ENCODE measurements at regions not wholly inside any gene's neighbourhood (a gene's known extent, or its start where the extent isn't known, plus 50 kb on each side); places are given as distances from the start of the nearest gene placed in this dataset.

DNA sequence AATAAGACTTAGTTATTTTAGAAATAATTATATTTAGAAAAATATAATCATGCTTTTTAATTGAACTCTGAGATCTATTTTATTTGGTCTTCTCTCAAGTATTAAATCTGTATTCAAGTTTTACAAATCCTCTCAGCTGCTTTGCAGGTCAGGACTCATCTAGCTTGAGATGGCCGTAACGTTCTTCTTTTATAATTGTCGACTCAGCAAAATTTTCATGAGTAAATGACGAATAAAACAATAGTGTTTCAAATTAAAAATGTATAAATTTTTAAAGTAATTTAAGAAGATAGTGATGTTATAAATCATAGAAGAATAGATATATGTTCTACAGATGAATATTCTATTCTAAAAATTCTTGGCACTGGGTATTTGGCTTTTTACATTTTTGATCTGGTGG lies 957.1 kb upstream of the EYS start:
- DNase-seq: no peak

DNA sequence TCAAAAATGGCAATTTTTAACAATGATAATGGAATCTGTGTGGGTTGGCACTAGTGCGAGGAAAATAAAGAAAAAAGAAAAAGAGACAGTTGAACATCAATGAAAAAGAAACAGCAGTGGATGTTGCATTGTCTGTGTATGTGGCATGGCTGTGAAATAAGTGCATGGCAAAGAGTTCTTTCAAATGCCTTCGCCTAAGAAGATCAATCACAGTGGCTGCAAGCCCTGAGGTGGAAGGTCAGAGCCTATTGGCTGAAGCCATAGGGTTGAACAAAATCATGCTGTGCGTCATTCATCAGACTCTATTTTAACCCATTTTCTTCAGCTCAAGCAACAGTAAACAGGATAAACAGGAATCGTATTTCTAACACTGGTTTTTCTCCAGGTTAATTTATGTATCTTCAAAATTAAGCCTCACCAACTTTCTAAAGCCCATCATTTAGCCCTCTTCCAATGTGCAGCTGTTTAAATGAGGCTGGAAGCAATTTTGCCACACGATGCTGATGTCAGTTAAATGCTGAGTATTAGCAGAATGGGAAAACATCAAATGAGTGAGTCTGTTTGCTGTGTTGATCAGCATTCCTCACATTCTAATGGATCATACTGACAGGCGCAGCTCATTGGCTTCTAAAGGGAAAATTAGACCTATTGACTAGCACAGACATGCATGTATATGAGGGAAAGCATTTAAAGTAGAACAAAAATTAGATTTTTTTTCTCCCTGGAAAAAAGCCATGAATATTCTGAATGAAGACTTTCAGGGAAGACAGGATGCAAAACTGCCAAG lies 955.9 kb upstream of the EYS start:
- no peak for DNase-seq

DNA sequence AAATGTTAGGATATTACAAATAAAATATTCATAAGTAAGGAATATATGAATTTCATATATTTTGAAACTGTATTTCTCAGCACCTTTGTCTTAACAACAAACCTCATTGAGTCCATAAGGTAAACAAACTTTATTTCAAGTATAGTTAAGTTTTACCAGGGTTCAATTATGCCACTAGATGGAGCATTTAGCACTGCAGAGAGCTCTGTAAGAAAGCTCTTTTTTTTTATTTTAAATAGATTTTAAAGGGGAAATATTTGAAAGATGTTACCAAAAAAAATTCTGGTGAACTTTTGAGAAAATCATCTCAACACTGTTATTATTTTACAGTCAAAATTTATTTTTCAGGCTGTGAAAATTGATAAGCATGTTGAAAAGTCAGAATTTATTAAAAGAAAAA lies 955.2 kb upstream of the EYS start:
- peak; percentile 39 for DNase-seq

DNA sequence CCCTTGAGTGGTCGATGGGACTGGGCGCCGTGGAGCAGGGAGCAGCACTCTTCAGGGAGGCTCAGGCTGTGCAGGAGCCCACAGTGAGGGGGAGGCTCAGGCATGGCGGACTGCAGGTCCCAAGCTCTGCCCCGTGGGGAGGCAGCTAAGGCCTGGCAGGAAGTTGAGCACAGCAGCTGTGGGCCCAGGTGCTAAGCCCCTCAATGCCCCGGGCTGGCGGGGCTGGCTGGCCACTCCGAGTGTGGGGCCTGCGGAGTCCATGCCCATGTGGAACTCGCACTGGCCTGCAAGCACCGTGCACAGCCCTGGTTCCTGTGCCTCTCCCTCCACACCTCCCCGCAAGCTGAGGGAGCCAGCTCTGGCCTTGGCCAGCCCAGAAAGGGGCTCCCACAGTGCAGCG lies 948.4 kb upstream of the EYS start:
- no peak for DNase-seq

DNA sequence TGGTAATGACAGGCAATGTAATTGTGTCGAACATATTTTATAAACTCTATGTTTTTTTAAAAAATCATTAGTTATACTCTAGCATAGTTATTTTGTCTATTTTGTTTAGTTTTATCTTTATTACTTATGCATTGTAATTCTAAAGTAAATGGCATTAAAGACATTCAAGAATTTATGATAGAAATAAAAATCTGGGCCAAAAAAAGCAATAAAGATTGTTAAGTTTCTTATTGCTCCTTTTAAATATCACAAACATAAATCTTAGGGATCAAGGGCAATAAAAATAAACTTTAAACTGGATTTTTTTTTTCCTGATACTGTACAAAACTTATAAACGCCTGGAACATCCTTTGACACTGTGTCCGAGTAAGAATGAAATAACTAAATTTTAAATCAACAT lies 931.5 kb upstream of the EYS start:
- no peak for DNase-seq

DNA sequence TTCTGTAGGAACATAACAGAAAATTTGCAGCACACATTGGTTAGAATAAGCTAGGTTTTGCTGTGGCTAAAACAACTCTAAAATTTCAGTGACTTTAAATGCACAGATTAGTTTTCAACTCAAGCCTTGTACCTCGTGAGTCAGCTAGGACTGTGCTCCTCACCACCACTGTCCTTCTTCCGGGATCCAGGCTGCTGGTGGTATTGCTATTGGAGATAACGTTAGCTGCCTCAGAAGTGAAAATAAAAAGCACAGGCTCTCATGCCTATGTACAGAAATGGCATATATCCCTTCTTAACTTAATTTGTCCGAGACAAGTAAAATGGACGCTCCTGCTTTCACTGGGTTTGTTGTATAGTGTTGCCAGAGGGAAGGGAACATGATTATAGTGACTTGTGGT lies 931.1 kb upstream of the EYS start:
- peak; percentile 2 for DNase-seq

DNA sequence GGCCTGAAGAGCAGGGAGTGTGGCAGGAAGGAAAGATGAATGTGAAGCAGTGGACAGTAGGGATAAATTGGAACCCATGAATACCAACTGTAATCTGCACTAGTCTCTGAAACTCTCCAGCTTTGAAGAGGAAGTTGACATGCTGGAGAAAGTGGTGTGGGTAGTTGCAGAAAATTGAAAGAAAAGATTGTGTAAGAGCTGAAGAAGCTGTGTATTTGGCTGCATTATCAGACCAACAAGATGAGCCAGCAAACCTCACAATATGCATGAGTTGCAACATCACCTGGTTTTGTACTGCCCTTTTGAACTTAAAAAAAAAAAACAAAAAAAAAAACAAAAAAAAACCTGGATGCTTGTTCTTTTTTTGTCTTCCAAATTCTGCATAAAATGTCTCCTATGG lies 921.9 kb upstream of the EYS start:
- no peak for DNase-seq

DNA sequence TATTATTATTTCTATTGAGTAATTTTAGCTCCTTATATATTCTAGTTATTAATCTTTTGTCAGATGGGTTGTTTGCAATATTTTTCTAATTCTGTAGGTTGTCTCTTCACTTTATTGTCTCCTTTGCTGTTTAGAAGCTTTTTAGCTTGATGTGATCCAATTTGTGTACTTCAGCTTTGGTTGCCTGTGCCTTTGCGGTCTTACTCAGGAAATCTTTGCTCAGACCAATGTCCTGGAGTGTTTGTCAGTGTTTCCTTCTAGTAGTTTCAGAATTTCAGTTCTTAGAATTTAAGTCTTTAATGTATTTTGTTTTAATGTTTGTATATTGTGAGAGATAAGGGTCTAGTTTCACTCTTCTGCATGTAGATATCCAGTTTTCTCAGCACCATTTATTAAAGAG lies 916.0 kb upstream of the EYS start:
- DNase-seq: no peak

DNA sequence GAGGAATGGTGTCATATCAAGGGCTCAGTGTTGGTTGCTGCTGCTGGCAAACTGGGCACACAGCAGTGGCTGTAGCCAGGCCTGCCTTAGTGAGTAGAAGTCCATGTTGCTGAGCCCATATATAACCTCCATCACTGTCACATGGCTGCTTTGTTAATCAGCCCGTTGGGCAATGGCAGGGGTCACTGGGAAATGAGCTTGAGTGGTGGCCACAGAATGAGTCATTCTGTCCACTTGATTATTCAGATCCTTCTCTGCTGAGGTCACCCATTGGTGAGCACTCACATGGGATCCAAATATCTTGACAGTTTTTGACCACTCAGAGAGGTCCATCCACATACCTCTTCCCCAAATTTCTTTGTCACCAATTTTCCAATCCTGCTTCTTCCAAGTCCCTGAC lies 898.9 kb upstream of the EYS start:
- DNase-seq: no peak

DNA sequence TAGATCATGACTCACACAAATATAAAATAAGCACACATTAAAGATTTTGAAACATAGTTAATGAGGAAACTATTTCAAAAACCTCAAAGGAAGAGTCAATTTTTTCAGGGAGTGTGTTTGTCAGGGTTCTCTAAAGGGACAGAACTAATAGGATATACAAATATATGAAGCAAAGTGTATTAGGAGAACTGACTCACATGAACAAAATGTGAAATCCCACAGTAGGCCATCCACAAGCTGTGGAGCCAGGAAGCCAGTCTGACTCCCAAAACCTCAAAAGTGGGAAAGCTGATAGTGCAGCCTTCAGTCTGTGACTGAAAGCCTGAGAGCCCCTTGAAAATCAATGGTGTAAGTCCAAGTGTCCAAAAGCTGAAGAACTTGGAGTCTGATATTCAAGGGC lies 898.0 kb upstream of the EYS start:
- DNase-seq: no peak

DNA sequence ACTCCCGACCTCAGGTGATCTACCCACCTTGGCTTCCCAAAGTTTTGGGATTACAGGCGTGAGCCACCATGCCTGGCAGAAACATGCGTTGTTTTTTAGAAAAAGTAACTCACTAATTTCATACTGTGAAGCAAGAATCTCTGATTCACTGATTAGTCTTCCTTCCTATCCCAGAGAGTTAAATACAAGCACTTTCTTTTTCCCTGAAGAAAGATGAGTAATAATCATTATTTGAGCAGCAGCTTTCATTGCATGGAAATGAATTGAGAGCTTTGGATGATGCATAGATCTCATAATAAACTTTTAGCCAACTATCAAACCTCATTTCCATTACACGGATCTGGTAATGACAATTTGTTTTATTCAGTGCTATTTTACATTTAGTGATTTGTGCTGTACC lies 892.5 kb upstream of the EYS start:
- DNase-seq: no peak

DNA sequence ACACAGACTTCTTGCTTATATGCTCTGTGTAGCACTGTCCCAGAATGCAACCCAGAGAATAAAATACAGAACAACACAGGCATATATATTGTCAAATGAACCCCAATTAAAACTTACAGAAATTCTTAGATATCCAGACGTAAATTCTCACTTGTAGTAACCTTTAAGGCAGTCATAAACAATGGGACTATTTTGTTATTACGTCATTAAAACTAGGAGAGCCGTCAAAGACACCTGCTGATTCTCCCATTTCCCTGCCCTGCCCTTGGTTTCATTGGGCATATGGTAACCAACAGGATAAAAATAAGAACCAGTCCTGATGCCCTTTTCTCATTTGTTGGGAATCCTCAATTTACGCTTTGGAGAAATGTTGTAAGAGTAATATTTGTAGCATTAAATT lies 871.3 kb upstream of the EYS start:
- no peak for DNase-seq

DNA sequence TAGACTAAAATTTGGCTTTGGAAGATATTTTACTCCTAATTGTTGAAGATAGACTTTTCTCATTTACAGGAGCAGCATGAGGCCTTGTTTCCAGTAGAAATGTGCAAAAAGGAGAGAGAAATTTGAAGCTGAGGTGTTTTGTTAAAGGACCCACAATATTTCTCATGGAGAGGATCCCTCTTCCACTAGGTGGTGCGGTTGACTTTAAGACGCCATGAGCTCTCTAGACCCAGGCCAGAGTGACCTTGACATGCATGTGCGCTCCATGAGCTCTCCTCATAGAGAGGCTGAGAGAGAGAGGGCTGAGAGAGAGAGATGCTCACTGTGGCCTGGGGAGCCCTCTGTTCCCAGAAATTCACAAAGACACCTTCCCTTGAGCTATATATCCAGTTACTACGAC lies 861.2 kb upstream of the EYS start:
- peak; percentile 13 for DNase-seq

DNA sequence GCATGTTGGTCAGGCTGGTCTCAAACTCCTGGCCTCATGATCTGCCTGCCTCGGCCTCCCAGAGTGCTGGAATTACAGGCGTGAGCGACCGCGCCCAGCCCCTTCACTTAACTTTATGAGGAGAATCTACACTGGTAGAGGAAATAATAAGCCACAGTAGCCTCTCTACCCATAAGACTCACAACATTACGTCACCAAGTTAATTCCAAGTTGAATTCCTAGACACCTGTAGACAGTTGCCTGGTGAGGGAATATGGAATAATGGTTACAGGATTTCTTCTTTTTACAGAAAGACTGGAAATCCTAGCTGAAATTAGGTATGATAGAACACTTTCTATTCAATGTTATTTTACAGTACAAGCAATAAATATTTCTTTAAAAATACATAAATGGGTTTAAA lies 854.5 kb upstream of the EYS start:
- no peak for DNase-seq

DNA sequence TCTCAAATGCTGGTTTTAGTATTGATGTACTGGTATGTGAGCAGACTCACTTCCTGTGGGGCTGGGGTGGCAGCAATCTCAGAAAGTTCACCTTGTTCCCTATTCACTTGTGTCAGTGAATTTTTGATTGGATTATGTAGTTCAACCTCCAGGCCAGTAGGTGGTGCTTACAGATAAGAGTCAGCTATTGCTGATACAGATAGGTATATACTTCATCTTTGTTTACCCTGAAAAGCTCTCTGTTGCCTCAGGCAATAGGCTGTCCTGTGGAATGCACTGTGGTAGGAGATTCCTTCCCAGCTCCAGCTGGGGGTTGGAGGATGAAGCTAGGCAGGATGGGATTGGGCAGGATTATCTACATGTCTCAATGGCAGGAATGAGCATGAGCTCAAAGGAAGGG lies 851.2 kb upstream of the EYS start:
- peak; percentile 13 for DNase-seq

DNA sequence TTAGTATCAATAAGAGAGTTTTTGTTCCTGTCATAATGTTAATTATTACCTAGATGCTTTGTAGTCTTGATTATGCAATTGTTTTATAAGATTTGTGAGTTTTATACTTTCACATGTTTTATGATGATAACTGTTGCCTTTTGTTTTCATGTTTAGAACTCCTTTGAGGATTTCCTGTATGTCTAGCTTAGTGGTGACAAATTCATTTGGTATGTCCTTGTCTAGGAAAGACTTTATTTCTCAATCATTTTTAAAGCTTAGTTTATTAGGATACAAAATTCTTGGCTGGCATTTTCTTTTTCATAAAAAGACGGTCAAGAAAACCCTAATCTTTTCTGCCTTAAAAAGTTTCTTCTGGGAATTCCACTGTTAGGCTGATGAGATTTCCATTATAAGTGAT lies 849.9 kb upstream of the EYS start:
- DNase-seq: no peak

DNA sequence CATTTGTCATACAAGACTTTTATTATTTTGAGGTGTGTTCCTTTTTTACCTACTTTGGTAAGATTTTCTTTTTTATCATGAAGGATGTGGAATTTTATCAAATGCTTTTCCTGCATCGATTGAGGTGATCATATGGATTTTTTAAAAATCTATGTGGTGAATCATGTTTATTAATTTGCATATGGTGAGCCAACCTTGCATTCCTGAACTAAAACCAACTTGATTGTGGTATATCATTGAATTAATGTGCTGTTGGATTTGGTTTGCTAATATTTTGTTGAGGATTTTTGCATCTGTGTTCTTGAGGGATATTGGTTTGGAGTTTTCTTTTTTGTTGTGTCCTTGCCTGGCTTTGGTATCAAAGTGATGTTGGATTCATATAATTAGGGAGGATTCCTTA lies 848.1 kb upstream of the EYS start:
- DNase-seq: no peak

DNA sequence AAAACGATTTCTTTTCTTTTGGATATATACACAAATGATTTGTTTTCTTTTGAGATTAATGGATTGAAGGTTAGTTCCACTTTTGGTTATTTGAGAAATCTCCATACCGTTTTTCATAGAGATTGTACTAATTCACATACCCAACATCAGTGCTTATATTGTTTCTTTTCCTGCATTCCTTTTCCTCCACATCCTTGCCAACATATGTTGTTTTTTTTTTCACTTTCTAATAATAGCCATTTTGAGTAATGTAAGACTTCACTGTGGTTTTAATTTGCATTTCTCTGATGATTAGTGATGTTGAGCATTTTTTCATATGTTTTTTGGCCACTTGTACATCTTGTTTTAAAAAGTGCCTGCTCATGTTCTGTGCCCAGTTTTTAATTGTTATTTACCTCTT lies 846.4 kb upstream of the EYS start:
- no peak for DNase-seq

DNA sequence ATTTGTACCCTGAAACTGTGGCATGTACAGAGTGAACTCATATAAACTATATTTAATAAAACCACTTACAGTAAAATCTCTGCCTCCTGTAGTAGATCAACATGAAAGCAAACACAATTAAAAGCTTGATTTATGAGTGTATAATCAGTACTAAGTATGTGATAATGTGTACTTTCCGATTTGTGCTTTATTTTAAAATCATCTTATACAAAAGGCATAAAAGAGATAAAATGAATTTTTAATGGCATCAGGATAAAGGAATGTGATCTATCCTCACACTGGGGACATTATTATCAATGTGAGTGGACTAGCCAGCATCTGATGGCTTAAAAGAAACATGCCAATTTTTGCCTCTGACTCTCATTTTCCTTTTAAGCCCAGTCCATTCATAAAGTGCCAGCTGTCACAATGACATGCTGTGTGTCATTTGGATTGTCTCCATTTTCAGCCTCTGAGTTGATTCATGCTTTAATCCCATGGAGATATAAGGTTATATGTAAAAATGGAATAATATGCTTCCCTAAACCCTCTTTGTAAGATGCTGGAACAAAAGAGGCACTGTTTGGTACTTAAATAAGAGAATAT lies 831.6 kb upstream of the EYS start:
- no peak for DNase-seq

DNA sequence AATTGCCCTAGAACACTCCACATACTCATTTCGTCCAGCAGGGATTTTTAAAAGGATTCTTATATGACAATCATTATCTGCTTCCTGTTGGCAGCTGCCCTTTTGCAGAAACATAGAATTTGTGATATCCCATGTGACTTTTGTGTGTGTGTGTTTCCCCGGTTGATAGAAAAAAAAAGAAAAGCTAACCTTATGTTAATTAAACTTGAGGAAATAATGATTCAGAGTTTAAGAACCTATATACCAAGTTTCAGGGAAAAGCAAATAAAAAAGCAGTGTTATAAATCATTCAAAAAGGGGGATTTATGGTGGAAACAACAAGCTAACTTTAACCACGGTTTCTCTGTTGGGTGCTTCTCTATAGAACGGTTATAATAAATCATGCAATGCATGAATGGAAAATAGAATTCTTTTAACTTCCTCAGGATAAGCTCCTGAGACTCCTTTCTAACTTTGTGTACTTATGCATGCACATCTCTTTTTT lies 826.9 kb upstream of the EYS start:
- DNase-seq: no peak

DNA sequence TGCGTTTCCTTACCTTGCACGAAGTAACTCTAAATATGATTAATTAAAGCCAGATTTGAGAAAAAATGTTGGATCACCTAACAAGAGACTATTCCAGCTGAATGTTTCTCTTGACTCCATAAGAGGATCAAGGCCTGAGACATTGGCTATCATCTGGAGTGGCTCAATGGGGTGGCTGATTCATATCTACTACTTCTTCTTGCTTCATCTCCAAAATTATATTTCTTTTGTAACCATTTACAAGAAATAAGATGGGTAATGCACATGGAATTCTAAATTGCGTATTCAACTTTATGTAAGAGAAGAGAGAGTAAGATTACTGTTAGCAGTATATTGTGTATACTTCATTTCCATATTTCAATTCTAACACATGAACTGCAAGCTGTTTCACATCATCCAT lies 819.0 kb upstream of the EYS start:
- DNase-seq: no peak

DNA sequence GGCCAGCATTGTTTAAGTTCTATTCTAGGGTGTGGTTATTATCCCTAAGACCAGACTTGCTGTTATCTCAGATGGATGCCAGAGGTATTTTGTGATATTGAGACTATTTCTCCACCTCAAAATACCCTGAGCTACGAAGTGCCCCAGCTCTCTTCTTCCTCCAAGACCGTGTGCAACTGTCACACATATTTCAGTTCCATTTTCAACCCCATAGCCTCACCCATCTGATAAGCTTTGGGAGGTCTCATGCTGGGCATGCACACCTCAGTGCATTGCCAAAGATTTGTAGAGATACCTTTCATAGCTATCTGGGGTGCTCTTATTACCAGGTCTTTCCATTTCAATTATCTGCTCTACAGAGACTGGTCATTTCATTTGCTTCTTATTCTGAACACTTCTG lies 815.8 kb upstream of the EYS start:
- no peak for DNase-seq

DNA sequence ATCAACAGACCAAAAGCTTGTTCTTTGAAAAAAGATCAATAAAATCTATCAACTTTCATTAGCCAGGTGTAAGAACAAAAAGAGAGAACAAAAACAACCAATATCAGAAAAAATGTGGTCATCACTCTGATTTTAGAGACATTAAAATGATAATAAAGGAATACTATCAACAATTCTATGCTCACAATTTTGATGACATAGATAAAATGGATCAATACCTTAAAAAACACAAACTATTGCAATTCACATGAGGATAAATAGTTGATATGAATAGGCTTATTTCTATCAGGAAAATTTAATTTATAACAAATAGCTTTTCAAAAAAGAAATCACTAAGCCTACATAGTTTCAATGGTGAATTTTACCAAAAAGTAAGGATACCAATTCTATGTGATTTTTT lies 809.4 kb upstream of the EYS start:
- DNase-seq: no peak

DNA sequence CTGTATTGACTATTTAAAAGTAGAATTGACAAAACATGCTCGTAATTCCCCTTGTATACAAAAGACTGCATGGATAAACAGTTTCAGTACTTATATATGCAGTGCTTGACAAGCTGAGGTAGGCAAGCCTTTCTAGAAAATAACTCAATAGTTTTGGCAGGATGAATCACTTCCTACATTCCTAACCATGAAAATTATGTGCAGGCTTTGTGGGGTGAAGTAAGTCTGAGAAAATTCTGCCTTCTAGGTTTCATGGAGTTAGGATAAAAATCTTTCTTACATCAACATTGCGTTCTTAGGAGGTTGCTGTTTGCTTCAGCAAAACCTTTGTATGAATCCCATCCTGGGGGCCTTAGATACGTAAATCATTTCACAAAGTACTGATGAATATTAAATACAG lies 801.4 kb upstream of the EYS start:
- no peak for DNase-seq

DNA sequence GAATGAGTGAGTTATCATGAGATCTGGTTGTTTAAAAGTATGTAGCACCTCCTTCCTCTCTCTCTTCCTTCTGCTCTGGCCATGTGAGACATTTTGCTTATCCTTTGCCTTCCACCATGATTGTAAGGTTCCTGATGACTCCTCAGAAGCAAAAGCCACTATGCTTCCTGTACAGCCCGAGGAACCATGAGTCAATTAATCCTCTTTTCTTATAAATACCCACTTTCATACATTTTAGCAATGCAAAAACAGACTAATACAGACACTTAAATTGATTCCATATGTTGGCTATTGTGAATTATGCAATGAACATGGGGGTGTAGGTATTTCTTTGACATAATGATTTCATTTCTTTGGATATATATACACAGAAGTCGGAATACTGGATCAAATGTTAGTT lies 792.8 kb upstream of the EYS start:
- DNase-seq: no peak
